ENCODE measurements at regions not wholly inside any gene's neighbourhood (a gene's known extent, or its start where the extent isn't known, plus 50 kb on each side); places are given as distances from the start of the nearest gene placed in this dataset.

DNA sequence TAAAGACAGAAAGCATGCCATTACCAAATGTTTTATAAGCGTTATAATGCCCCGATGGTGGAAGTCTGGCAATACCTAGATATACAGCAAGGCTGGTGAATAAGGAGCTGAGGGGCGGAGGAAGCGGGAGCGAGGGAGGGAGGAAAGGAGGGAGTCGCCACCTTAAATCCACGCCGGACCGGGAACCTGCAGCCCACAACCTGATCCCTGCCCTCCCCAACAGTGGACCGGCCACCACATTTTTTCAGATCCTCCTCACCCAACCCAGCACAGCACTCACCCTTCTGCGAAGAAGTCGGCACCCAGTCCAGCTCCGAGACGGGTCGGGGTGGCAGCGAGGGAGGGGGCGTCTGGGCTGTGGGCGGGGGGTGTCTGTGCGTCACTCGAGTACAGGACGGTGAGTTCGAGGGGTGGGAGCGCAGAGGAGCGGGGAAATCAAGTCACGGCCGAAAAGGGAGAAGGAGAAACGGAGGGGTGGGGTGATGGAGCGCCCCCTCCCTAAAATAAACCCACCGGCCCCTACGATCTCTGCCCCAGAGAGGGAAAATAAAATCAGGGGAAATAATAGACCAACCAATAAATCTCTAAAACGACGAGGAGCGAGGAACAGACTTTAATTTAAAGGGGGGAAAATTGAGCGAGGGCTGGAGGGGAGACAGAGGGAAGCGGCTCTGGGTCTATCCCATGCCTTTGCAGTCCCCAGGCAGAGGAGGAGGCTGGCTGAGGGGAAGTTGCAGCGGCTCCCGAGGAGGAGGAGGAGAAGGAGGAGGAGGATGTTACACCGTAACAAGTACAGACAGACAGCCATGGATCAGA lies 96.5 kb upstream of the SERTAD2 start:
- TF ChIP-seq FOXA1 (IDR thresholded peaks at IDR 0.05) (no peak), YY1 (IDR thresholded peaks at IDR 0.05) (no peak)
- TF ChIP-seq, protein P1, sequence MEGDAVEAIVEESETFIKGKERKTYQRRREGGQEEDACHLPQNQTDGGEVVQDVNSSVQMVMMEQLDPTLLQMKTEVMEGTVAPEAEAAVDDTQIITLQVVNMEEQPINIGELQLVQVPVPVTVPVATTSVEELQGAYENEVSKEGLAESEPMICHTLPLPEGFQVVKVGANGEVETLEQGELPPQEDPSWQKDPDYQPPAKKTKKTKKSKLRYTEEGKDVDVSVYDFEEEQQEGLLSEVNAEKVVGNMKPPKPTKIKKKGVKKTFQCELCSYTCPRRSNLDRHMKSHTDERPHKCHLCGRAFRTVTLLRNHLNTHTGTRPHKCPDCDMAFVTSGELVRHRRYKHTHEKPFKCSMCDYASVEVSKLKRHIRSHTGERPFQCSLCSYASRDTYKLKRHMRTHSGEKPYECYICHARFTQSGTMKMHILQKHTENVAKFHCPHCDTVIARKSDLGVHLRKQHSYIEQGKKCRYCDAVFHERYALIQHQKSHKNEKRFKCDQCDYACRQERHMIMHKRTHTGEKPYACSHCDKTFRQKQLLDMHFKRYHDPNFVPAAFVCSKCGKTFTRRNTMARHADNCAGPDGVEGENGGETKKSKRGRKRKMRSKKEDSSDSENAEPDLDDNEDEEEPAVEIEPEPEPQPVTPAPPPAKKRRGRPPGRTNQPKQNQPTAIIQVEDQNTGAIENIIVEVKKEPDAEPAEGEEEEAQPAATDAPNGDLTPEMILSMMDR (IDR thresholded peaks at IDR 0.05; ENCODE audit: low read depth, low read length, missing input control) = no peak

All from liver (tissue), 2 donors.